B cell (primary cell): ENCODE measurements at regions not wholly inside any gene's neighbourhood (a gene's known extent, or its start where the extent isn't known, plus 50 kb on each side); places are given as distances from the start of the nearest gene placed in this dataset.

Experiments used
- CTCF ChIP-seq: fragments of 200-600 bp; IDR thresholded peaks from one replicate; pipeline ENCODE4 v1.8.0; 2022; ENCODE audit warnings: antibody characterized with exemption, mild to moderate bottlenecking
- EZH2 ChIP-seq: IDR thresholded peaks from 2 replicates; pipeline ENCODE4 v1.6.1; 2012; ENCODE audit warnings: borderline replicate concordance, low read depth, mild to moderate bottlenecking, moderate library complexity, low read length; ENCODE audit not compliant: insufficient read depth, poor library complexity, severe bottlenecking

- TF ChIP-seq CTCF (no peak), EZH2 (no peak)
These were observed 129.7 kb upstream of the SMAD3 start for GRCh38 chr15:66935688-66936087.
